Panc1 (cell line): ENCODE measurements at regions not wholly inside any gene's neighbourhood (a gene's known extent, or its start where the extent isn't known, plus 50 kb on each side); places are given as distances from the start of the nearest gene placed in this dataset.

Experiments
- ATAC-seq: fragments of 200-7000 bp; cut with Tn5 transposase; 2 replicates; pipeline ENCODE4 v1.9.1; 2020; ENCODE audit warnings: mild to moderate bottlenecking, moderate library complexity
- BruUV-seq: library from RNA; stranded (reverse); fragments of 400-500 nt; replicated peaks from 2 replicates; lab custom pipeline; 2021; lab: Mats Ljungman, UMichigan
- CTCF ChIA-PET: fragments of 300-600 bp; sonication (Branson Sonifier 250); formaldehyde crosslinking; loops from one replicate; lab custom pipeline; 2022; ENCODE audit warnings: antibody characterized with exemption; lab: Charles Lee
- POLR2A ChIA-PET: fragments of 300-600 bp; sonication (Branson Sonifier 250); formaldehyde crosslinking; loops from one replicate; lab custom pipeline; 2022; ENCODE audit warnings: antibody characterized with exemption; lab: Charles Lee
- DNase-seq: peaks from one replicate; pipeline ENCODE4 v3.0.0-alpha.2; 2010; ENCODE audit warnings: low read depth, low spot score
- H3K27ac ChIP-seq: 2 replicates; pipeline ENCODE4 v1.5.1; 2011; ENCODE audit warnings: mild to moderate bottlenecking, low read length, inconsistent platforms
- H3K27me3 ChIP-seq: fragments of 200-500 bp; sonication (Bioruptor generic); 2 replicates; pipeline ENCODE4 v1.6.0; 2014; ENCODE audit warnings: low read length, inconsistent platforms; ENCODE audit not compliant: control insufficient read depth, insufficient read depth
- H3K36me3 ChIP-seq: fragments of 200-500 bp; sonication (Bioruptor generic); 2 replicates; pipeline ENCODE4 v1.5.1; 2014; ENCODE audit warnings: inconsistent platforms, mild to moderate bottlenecking, low read length, moderate library complexity; ENCODE audit not compliant: control insufficient read depth, insufficient read depth
- H3K4me1 ChIP-seq: 2 replicates; pipeline ENCODE4 v1.5.1; 2011; ENCODE audit warnings: inconsistent platforms, mild to moderate bottlenecking, low read length, moderate library complexity; ENCODE audit not compliant: control insufficient read depth, insufficient read depth
- H3K4me3 ChIP-seq, 2 experiments: 2 replicates each; pipeline ENCODE4 v1.5.1; 2011 to 2012; ENCODE audit warnings: low read depth in 2 of 2, low read length in 2 of 2, mild to moderate bottlenecking in 2 of 2, inconsistent platforms in 1 of 2, moderate library complexity in 1 of 2
- H3K9me3 ChIP-seq: fragments of 200-500 bp; sonication (Bioruptor generic); 2 replicates; pipeline ENCODE4 v1.5.1; 2014; ENCODE audit warnings: low read depth, mild to moderate bottlenecking, inconsistent platforms, low read length, moderate library complexity; ENCODE audit not compliant: control insufficient read depth, insufficient read depth
- CTCF ChIP-seq: fragments of 450-650 bp; IDR thresholded peaks from 2 replicates; pipeline ENCODE4 v1.5.1; 2017; ENCODE audit warnings: mild to moderate bottlenecking
- POLR2AphosphoS5 ChIP-seq: IDR thresholded peaks from 2 replicates; pipeline ENCODE4 v1.6.1; 2012; ENCODE audit warnings: mild to moderate bottlenecking, low read depth, low read length, moderate library complexity
- REST ChIP-seq, 2 experiments: IDR thresholded peaks; 2 replicates each; pipeline ENCODE4 v1.6.1; 2011 to 2012; ENCODE audit warnings: low read depth in 2 of 2, control low read depth in 1 of 2, low read length in 1 of 2, mild to moderate bottlenecking in 1 of 2, moderate library complexity in 1 of 2; ENCODE audit not compliant: insufficient read depth in 1 of 2
- SIN3A ChIP-seq: IDR thresholded peaks from 2 replicates; pipeline ENCODE4 v1.6.1; 2012; ENCODE audit warnings: low read depth, mild to moderate bottlenecking, low read length, moderate library complexity, borderline replicate concordance; ENCODE audit not compliant: insufficient read depth
- TCF7L2 ChIP-seq: IDR thresholded peaks from 2 replicates; pipeline ENCODE4 v1.6.1; 2011; ENCODE audit warnings: mild to moderate bottlenecking, low read depth, low read length, inconsistent platforms
- in situ Hi-C: cut with HindIII; loops from 2 replicates; pipeline ENCODE4 v1.10.0; 2016; ENCODE audit warnings: low sequenced_read_pairs, low pct_unique_long_range_greater_than_20kb
- intact Hi-C: fragments of 100-400 bp; cut with micrococcal nuclease; formaldehyde crosslinking; loops from one replicate; pipeline ENCODE4 v1.10.0; 2022; ENCODE audit not compliant: unreplicated experiment

DNA sequence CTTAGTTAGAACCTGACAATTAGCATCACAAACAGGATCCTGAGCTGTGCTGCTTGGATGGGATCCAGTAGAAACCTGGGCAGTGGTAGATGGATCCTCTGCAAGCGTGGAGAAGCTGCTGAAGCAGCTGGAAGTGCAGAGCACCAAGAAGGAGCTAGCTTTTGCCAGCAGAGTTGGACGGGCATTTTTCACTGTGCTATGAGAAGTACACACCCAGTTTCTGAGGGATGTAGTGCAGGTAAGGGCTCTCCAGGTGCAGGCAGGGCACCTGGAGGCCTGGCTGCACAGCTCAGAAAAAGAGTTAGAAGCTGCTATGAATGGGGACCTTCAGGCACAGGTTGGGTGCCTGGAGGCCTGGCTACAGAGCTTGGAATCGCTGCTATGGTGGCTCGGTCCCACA, 623.9 kb upstream of the NUDT12 start:
- H3K4me3 ChIP-seq, result no peak overlapping the region
- POLR2A ChIA-PET, result no interaction called here
- no peaks in the 10 kb centered on the region for H3K4me1 ChIP-seq
- intact Hi-C loops, result loop anchor here (10.0 kb wide), 1 partner anchor 1362 kb away; no protein-coding TSS in a partner anchor
- CTCF ChIA-PET, result no interaction called here
- no peak for DNase-seq
- no TSS peak for BruUV-seq
- H3K27me3 ChIP-seq, result no peaks in the 10 kb centered on the region
- in situ Hi-C loops, result no loop called here
- no peaks in the 10 kb centered on the region for H3K36me3 ChIP-seq
- H3K27ac ChIP-seq, result no peak overlapping the region
- no peak for ATAC-seq
- TF ChIP-seq SIN3A, result no peak
- TF ChIP-seq POLR2AphosphoS5, result no peak
- TF ChIP-seq TCF7L2, result no peak
- no peak for TF ChIP-seq CTCF
- TF ChIP-seq REST (IDR thresholded peaks at IDR 0.05; ENCODE audit: insufficient read depth in 1 of 2, low read depth in 2 of 2, low read length in 1 of 2), result no peak
- H3K9me3 ChIP-seq, result no peaks in the 10 kb centered on the region

GRCh38 chr5:104186100-104186499, 623.5 kb upstream of the NUDT12 start:
- intact Hi-C loops, result loop anchor here (10.0 kb wide), 1 partner anchor 1361 kb away; no protein-coding TSS in a partner anchor
- H3K4me1 ChIP-seq, result no peaks in the 10 kb centered on the region
- ATAC-seq (no peak), DNase-seq (no peak)
- H3K36me3 ChIP-seq, result no peaks in the 10 kb centered on the region
- POLR2A ChIA-PET, result no interaction called here
- no TSS peak for BruUV-seq
- no peak overlapping the region for H3K27ac ChIP-seq
- in situ Hi-C loops, result no loop called here
- H3K4me3 ChIP-seq, result no peak overlapping the region
- TF ChIP-seq TCF7L2 (no peak), REST (IDR thresholded peaks at IDR 0.05; ENCODE audit: insufficient read depth in 1 of 2, low read depth in 2 of 2, low read length in 1 of 2) (no peak), CTCF (no peak), POLR2AphosphoS5 (no peak), SIN3A (no peak)
- H3K27me3 ChIP-seq, result no peaks in the 10 kb centered on the region
- H3K9me3 ChIP-seq, result no peaks in the 10 kb centered on the region
- CTCF ChIA-PET, result no interaction called here
